Inferior parietal cortex (tissue), 1 donor: ENCODE measurements at regions not wholly inside any gene's neighbourhood (a gene's known extent, or its start where the extent isn't known, plus 50 kb on each side); places are given as distances from the start of the nearest gene placed in this dataset.

ENCODE experiments used
- DNase-seq: peaks from one replicate; pipeline ENCODE4 v3.0.0-alpha.2; 2016; ENCODE audit errors: extremely low spot score

DNA sequence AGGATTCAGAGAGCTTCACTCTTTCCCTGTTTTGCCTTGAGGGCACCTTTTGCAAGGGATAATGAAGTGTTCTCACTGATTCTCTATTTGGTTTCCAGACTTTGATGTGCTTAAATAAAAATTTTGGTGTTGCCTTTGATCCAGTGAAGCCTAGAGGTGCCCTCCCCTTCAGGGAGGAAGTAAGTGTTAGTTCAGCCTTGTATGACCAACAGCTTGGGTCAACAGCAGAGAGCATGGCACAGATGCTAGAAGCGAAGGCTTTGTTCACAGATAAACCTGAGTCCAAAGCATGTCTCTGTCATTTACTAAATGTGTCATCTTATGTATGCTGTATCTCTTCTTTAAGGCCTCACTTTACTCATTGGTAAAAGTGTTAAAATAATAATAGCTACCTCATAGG lies 52.8 kb upstream of the STXBP6 start:
- DNase-seq = no peak

DNA sequence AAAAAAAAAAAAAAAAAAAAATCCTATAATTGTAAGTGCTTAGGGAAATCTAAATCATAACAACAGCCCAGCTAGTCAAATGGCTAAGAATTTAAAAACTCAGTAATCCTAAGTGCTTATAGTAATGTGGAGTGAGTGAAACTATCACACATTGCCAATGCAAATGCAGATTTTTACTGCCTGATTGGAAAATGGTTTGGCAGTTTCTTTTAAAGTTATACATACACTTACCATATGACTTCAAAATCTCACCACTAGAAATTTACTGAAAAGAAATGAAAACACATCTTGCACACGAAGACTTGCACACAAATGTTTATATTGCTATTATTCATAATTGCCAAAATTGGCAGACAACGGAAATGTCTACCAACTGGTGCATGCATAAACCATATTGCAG lies 51.3 kb upstream of the STXBP6 start:
- DNase-seq = no peak
